ENCODE measurements at regions not wholly inside any gene's neighbourhood (a gene's known extent, or its start where the extent isn't known, plus 50 kb on each side); places are given as distances from the start of the nearest gene placed in this dataset.

DNA sequence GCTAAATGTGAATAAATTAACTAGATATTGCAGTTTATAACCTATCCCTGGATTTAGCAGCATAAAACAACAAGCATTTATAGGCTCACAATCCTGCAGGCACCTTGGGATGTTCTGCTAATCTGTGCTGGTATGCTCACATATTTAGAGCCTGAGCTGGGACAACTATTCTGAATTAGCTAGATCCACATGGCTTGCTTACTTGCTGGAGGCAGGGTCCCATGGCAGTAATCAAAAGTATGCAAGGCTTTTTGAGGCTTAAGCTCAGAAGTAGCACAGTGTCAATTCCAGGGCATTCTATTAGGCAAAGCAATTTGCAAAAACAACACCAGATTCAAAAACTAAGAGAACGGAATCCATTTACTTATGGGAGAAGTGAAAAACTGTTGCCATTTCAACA lies 745.0 kb upstream of the ACO1 start:
- TF ChIP-seq, protein P1, sequence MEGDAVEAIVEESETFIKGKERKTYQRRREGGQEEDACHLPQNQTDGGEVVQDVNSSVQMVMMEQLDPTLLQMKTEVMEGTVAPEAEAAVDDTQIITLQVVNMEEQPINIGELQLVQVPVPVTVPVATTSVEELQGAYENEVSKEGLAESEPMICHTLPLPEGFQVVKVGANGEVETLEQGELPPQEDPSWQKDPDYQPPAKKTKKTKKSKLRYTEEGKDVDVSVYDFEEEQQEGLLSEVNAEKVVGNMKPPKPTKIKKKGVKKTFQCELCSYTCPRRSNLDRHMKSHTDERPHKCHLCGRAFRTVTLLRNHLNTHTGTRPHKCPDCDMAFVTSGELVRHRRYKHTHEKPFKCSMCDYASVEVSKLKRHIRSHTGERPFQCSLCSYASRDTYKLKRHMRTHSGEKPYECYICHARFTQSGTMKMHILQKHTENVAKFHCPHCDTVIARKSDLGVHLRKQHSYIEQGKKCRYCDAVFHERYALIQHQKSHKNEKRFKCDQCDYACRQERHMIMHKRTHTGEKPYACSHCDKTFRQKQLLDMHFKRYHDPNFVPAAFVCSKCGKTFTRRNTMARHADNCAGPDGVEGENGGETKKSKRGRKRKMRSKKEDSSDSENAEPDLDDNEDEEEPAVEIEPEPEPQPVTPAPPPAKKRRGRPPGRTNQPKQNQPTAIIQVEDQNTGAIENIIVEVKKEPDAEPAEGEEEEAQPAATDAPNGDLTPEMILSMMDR (IDR thresholded peaks at IDR 0.05; ENCODE audit: extremely low read depth in 1 of 2, insufficient read depth in 1 of 2, low read depth in 1 of 2, low read length in 2 of 2): no peak
- no peak for TF ChIP-seq EZH2 (IDR thresholded peaks at IDR 0.05; ENCODE audit: borderline replicate concordance, low read depth, low read length, severe bottlenecking)
- no peak for TF ChIP-seq FOS (IDR thresholded peaks at IDR 0.05; ENCODE audit: borderline replicate concordance, insufficient read depth, low read length)
